PC-3 (cell line): ENCODE measurements at regions not wholly inside any gene's neighbourhood (a gene's known extent, or its start where the extent isn't known, plus 50 kb on each side); places are given as distances from the start of the nearest gene placed in this dataset.

Experiments used
- ATAC-seq: fragments of 200-7000 bp; cut with Tn5 transposase; 2 replicates; pipeline ENCODE4 v1.9.1; 2020; ENCODE audit warnings: mild to moderate bottlenecking, moderate library complexity
- BruUV-seq: library from RNA; stranded (reverse); fragments of 400-500 nt; replicated peaks from 2 replicates; lab custom pipeline; 2021; lab: Mats Ljungman, UMichigan
- CTCF ChIA-PET: fragments of 300-600 bp; sonication (Branson Sonifier 250); formaldehyde crosslinking; loops from one replicate; lab custom pipeline; 2022; ENCODE audit warnings: antibody characterized with exemption; lab: Charles Lee
- POLR2A ChIA-PET: fragments of 300-600 bp; sonication (Branson Sonifier 250); formaldehyde crosslinking; loops from one replicate; lab custom pipeline; 2022; ENCODE audit warnings: antibody characterized with exemption; ENCODE audit not compliant: unreplicated experiment; lab: Charles Lee
- DNase-seq: peaks from one replicate; pipeline ENCODE4 v3.0.0-alpha.2; 2015
- H2AFZ ChIP-seq: fragments of 300-600 bp; sonication (generic); 2 replicates; pipeline ENCODE4 v1.6.0; 2016; ENCODE audit warnings: antibody characterized with exemption, low read length
- H3F3A ChIP-seq: fragments of 300-600 bp; sonication (generic); one replicate; pipeline ENCODE4 v1.6.0; 2017; ENCODE audit warnings: antibody characterized with exemption, low read length, control low read depth, mild to moderate bottlenecking; ENCODE audit not compliant: unreplicated experiment
- H3K27ac ChIP-seq: fragments of 300-600 bp; sonication (generic); 2 replicates; pipeline ENCODE4 v1.5.1; 2016; ENCODE audit warnings: mild to moderate bottlenecking, low read length
- H3K27me3 ChIP-seq: fragments of 300-600 bp; sonication (generic); 2 replicates; pipeline ENCODE4 v1.6.1; 2016; ENCODE audit warnings: low read length, mixed read lengths
- H3K36me3 ChIP-seq: fragments of 300-600 bp; sonication (generic); 2 replicates; pipeline ENCODE4 v1.6.1; 2016; ENCODE audit warnings: low read depth, mixed run types, low read length, mixed read lengths
- H3K4me1 ChIP-seq: fragments of 300-600 bp; sonication (generic); 2 replicates; pipeline ENCODE4 v1.5.1; 2016; ENCODE audit warnings: low read length; ENCODE audit not compliant: insufficient read depth
- H3K4me2 ChIP-seq: fragments of 300-600 bp; sonication (generic); 2 replicates; pipeline ENCODE4 v1.6.0; 2016; ENCODE audit warnings: low read length
- H3K4me3 ChIP-seq: fragments of 300-600 bp; sonication (generic); 2 replicates; pipeline ENCODE4 v1.5.1; 2016; ENCODE audit warnings: mild to moderate bottlenecking, low read length, mixed read lengths
- H3K79me2 ChIP-seq: fragments of 300-600 bp; sonication (generic); 2 replicates; pipeline ENCODE4 v1.6.1; 2017; ENCODE audit warnings: low read length, mixed read lengths
- H3K9ac ChIP-seq: fragments of 300-600 bp; sonication (generic); 2 replicates; pipeline ENCODE4 v1.6.0; 2016; ENCODE audit warnings: mild to moderate bottlenecking, low read length
- H3K9me2 ChIP-seq: fragments of 300-600 bp; sonication (generic); replicated peaks from 2 replicates; pipeline ENCODE4 v1.6.1; 2016; ENCODE audit warnings: mixed run types, low read length, mixed read lengths
- H3K9me3 ChIP-seq: fragments of 300-600 bp; sonication (generic); 2 replicates; pipeline ENCODE4 v1.6.1; 2016; ENCODE audit warnings: low read length, mixed read lengths
- H4K20me1 ChIP-seq: fragments of 300-600 bp; sonication (generic); 2 replicates; pipeline ENCODE4 v1.6.1; 2016; ENCODE audit warnings: low read length, mixed read lengths
- CTCF ChIP-seq: fragments of 300-600 bp; sonication (generic); conservative IDR thresholded peaks from 2 replicates; pipeline ENCODE4 v1.5.1; 2017; ENCODE audit warnings: antibody characterized with exemption, low read depth, mild to moderate bottlenecking, low read length
- EZH2 ChIP-seq: fragments of 300-600 bp; sonication (generic); IDR thresholded peaks from one replicate; pipeline ENCODE4 v1.6.1; 2017; ENCODE audit warnings: antibody characterized with exemption, mild to moderate bottlenecking, low read length; ENCODE audit not compliant: unreplicated experiment
- EZH2phosphoT487 ChIP-seq: fragments of 300-600 bp; sonication (generic); IDR thresholded peaks from 2 replicates; pipeline ENCODE4 v1.6.1; 2018; ENCODE audit warnings: mild to moderate bottlenecking, antibody characterized with exemption, low read length, borderline replicate concordance
- intact Hi-C: fragments of 100-400 bp; cut with micrococcal nuclease; formaldehyde crosslinking; loops from 2 replicates; pipeline ENCODE4 v1.9.0; 2023

DNA sequence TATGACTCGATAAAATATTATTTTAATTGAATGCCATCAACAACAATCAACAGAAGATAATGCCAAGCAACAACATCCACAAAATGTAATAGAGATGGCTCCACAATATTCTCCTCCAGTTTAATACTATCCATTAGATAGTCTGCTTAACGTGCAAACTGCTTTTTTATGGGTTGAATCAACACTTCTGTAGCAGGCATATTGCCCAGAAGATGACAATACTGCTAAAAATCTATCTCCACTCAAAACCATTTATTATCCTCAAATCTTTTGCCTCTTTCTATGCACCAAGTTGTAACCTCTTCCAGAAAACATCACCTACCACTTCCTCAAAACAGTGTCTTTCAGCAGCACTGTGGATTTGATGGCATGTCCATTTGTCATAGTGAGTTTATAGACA lies 295.7 kb upstream of the LMCD1 start:
- H3K9me2 ChIP-seq, result no peaks in the 10 kb centered on the region
- no peaks in the 10 kb centered on the region for H3F3A ChIP-seq
- H3K4me1 ChIP-seq, result no peaks in the 10 kb centered on the region
- ChIA-PET POLR2A (no interaction called here), CTCF (no interaction called here)
- no peak overlapping the region for H3K4me2 ChIP-seq
- BruUV-seq, result no TSS peak
- intact Hi-C loops, result no loop called here
- H3K9me3 ChIP-seq, result no peaks in the 10 kb centered on the region
- TF ChIP-seq EZH2 (no peak), EZH2phosphoT487 (no peak), CTCF (no peak)
- H3K27ac ChIP-seq, result no peak overlapping the region
- ATAC-seq, result no peak
- H2AFZ ChIP-seq, result no peak overlapping the region
- no peak for DNase-seq
- H3K9ac ChIP-seq, result no peak overlapping the region
- peaks cover 21% of the 10 kb centered on the region for H3K27me3 ChIP-seq
- no peaks in the 10 kb centered on the region for H4K20me1 ChIP-seq
- no peak overlapping the region for H3K4me3 ChIP-seq
- no peaks in the 10 kb centered on the region for H3K36me3 ChIP-seq
- H3K79me2 ChIP-seq, result no peaks in the 10 kb centered on the region

DNA sequence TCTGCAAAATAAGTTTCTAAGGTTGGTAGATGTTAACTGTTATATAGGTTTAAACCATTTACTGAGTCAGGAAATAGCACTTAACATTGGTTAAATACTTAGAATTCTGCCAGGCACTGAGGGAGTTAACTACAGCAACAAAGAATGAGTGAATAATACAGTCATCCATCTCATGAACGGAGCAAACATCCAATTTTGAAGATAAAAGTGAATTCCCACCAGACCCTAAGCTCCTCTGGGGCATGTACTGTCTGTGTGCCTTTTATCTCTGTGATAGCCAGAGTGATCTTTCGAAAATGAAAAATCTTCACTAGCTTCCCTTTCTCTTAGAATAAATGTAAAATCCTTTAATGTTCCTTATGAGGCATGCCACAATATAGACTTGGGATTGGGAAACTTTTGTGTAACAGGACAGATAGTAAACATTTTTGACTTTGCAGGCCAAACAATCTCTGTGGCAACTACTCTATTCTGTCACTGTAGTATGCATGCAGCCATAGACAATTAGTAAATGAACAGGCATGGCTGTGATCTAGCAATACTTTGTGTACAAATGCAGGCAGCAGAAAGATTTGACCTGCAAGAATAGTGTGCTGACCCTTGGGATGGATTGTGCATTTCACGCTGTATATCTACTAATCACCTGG lies 294.5 kb upstream of the LMCD1 start:
- no peak overlapping the region for H2AFZ ChIP-seq
- H4K20me1 ChIP-seq, result no peaks in the 10 kb centered on the region
- no peak overlapping the region for H3K4me2 ChIP-seq
- H3K4me1 ChIP-seq, result no peaks in the 10 kb centered on the region
- intact Hi-C loops, result no loop called here
- peaks cover 21% of the 10 kb centered on the region for H3K27me3 ChIP-seq
- H3K9me2 ChIP-seq, result no peaks in the 10 kb centered on the region
- H3K27ac ChIP-seq, result no peak overlapping the region
- no peak overlapping the region for H3K4me3 ChIP-seq
- no peaks in the 10 kb centered on the region for H3K9me3 ChIP-seq
- no peaks in the 10 kb centered on the region for H3F3A ChIP-seq
- ChIA-PET POLR2A (no interaction called here), CTCF (no interaction called here)
- H3K79me2 ChIP-seq, result no peaks in the 10 kb centered on the region
- no peak overlapping the region for H3K9ac ChIP-seq
- ATAC-seq (no peak), DNase-seq (no peak)
- no peaks in the 10 kb centered on the region for H3K36me3 ChIP-seq
- TF ChIP-seq CTCF (no peak), EZH2 (no peak), EZH2phosphoT487 (no peak)
- no TSS peak for BruUV-seq

- Histone ChIP-seq H3K9ac (no peak overlapping the region), H4K20me1 (no peaks in the 10 kb centered on the region), H3K4me2 (no peak overlapping the region), H3F3A (no peaks in the 10 kb centered on the region), H3K4me3 (no peak overlapping the region), H3K79me2 (no peaks in the 10 kb centered on the region), H3K9me3 (no peaks in the 10 kb centered on the region), H2AFZ (no peak overlapping the region), H3K27me3 (peaks cover 7% of the 10 kb centered on the region; the same call in 1 of the 2 replicates), H3K27ac (no peak overlapping the region), H3K36me3 (no peaks in the 10 kb centered on the region), H3K9me2 (no peaks in the 10 kb centered on the region), H3K4me1 (no peaks in the 10 kb centered on the region)
- ATAC-seq (no peak), DNase-seq (peak; percentile 43)
- ChIA-PET POLR2A (no interaction called here), CTCF (no interaction called here)
- TF ChIP-seq EZH2phosphoT487 (no peak), CTCF (no peak), EZH2 (no peak)
- intact Hi-C loops, result no loop called here
- BruUV-seq, result no TSS peak
Observed at GRCh38 chr3:8210882-8211341, 290.7 kb upstream of the LMCD1 start.
